HG02884 (cell line): ENCODE measurements at regions not wholly inside any gene's neighbourhood (a gene's known extent, or its start where the extent isn't known, plus 50 kb on each side); places are given as distances from the start of the nearest gene placed in this dataset.
"Not testable (repeated sequence)": the region's sequence is repeated elsewhere in the genome, so short reads cannot be mapped to it uniquely, and the experiment has no call there.

ENCODE experiments used
- ATAC-seq: cut with Tn5 transposase; IDR thresholded peaks from one replicate; pipeline ENCODE4 v1.9.1; 2021; ENCODE audit warnings: mild to moderate bottlenecking, moderate library complexity; ENCODE audit not compliant: unreplicated experiment

DNA sequence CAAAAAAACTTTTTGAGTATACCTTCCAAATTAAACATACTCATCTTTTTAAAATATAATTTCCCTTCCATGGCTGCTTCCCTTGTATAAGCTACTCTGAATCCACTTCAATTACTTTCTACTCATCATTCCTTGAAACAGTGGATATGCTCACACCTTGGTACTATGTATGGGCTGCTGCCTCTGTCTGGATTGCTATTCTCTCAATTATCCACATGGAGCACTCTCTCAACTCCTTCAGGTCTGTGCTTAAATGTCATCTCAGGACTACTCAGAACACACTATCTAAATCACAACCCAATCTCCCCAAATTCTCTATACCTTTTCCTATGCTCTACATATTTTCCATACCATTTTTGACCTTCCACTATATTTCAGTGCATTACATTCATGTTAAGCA, 898.9 kb upstream of the EPHA5 start:
- ATAC-seq: no peak

DNA sequence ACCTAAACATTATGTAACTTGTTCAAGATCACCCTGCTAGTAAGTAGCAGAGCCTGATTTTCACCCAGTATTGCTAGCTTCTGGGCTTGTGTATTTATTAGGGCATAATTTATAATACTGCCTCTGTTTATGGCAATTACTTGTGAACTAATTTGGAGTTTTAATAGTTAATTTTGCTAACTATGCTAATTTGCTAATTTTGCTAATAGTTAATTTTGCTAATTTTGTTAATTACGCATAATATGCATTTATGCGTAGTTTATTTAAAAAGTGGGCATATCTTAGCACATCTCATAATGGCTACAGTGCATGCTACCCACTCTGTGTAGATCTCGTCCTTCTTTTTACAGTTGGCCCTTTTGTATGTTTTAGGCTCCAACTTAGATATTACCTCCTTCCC, 898.1 kb upstream of the EPHA5 start:
- ATAC-seq: no peak

DNA sequence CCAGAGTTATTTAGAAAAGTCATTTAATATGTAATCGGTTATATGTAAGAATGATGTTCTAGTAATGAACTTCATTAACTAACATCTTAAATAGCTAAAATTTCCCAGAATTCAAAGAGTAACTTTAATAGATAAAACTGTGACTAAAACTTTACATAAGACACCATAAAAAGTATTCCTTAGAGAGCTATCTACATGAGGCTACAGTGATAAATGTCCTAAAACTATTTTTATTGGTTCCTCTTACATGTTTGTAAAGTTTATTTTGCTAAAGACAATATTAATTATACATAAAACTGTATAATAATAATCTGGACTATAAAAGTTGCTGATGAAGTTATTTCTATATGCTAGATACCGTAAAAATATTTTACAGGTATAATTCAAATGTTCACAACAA, 897.7 kb upstream of the EPHA5 start:
- ATAC-seq: no peak

DNA sequence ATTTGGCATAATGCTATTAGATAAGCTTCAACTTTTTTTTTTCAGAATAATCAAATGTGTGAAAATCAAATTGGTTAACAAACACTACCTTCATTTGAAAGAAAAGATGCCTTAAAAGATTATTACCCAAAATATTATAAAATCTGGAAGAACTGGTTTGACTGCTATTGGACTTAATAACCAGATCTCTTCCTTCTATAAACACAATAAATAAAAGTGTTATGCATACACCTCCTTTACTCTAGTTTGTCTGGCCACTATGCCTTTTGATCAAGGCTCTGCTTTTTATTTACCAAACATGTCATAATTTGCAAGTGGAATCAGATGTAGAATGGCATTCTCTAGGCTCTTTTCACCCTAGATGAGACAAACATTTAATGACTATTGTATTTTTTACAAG, 897.3 kb upstream of the EPHA5 start:
- ATAC-seq: no peak

DNA sequence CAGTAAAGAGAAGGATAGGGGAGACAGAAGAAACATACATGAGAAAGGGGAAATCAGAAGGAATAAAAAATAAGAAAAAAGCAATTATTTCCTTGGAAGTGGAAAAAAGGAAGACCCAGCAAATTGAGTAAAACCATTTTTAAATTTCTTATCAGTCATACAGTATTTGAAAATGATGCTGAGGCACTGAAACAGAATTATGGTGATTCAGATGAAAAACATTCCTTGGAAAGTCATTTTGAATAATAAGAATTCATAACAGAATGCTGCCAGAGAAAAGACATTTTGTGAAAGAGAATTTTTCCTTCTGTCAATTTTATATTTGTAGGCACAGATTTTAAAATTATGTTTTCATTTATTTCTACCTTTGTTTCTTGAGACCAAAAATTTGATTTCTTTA, 895.5 kb upstream of the EPHA5 start:
- ATAC-seq: no peak

DNA sequence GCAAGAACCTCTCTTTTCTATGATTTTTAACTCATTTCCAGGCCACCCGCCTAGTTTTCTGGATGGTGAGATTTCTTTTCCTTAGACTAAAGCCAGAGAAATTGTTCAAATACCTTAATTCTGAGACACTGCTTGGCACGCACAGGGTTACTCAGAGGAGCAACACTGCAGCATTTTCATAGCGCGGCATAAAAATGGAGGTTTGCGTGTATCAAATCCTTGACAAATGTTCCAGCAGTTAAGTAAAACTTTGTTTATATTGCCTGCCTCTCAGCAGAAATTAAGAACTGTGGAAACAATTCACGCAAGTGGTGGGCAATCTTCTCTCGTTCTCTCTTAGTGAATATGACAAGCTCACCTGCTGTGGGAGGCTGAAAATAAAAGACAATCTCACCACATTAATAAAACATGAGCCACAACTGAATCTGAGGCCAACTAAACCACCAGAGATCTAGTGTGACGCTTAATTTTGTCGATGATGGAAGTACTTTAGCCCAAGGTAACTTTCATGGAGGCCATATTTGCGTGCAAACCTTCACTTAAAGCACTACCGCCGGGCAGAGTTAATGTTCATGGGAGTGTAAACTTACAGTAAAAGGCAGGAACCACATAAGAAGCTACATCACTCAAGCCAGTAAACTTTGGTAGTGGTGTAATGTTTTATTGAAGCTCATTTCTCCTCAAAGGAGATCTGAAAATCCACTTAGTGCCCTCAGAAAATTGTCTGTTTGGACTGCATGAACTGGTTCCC, 894.8 kb upstream of the EPHA5 start:
- no peak for ATAC-seq

DNA sequence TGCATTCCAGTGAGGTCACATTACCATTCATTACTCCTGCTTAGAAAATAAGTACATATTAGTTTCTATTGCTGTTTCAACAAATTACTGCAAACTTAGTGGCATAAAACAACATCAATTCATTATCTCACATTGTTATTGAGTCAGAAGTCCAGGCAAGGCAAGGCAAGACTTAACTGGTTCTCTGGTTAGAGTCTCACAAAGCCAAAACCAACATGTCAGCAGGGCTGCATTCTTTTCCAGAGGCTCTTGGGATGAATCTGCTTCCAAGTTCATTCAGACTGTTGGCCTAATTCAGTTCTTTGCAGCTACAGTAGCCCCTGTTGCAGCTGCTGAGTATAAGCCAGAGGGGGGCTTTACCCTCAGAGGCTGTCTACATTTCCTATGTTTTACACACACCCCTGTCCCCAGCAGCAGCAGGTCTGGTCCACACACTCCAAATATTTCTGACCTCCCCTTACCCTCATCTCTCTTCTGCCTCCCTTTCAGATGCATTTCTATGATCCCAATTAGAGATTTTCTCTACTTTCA, 892.1 kb upstream of the EPHA5 start:
- no peak for ATAC-seq

DNA sequence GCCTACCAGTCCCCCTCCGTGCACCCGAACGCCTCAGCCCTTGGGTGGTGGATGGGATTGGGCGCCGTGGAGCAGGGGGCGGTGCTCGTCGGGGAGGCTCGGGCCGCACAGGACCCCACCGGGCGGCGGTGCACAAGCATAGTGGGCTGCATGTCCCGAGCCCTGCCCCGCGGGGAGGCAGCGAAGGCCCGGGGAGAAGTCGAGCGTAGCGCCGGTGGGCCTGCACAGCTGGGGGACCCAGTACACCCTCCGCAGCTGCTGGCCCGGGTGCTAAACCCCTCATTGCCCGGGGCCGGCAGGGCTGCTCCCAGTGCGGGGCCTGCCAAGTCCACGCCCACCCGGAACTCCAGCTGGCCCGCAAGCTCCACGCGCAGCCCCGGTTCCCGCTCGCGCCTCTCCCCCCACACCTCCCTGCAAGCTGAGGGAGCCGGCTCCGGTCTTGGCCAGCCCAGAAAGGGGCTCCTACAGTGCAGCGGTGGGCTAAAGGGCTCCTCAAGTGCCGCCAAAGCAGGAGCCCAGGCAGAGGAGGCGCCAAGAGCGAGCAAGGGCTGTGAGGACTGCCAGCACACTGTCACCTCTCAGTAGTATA, 891.3 kb upstream of the EPHA5 start:
- ATAC-seq: not testable (repeated sequence)

DNA sequence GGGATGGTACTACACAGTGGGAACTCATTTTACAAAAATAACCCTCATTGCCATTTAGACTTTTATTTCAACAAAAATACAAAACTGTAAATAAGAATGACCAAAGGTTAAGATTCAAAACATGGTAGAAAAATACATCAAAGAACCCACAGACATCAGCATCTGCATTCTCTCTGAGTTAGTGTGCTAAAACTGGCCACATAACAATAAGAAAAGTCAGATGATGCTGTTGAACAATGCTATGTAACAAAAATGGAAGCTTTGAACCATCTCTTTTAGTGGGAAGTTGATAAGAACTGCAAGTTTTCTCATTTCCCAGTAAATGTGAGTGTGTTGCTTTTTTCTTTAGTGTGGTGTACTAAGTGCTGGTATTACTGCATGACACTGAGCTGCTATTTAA, 888.4 kb upstream of the EPHA5 start:
- no peak for ATAC-seq

DNA sequence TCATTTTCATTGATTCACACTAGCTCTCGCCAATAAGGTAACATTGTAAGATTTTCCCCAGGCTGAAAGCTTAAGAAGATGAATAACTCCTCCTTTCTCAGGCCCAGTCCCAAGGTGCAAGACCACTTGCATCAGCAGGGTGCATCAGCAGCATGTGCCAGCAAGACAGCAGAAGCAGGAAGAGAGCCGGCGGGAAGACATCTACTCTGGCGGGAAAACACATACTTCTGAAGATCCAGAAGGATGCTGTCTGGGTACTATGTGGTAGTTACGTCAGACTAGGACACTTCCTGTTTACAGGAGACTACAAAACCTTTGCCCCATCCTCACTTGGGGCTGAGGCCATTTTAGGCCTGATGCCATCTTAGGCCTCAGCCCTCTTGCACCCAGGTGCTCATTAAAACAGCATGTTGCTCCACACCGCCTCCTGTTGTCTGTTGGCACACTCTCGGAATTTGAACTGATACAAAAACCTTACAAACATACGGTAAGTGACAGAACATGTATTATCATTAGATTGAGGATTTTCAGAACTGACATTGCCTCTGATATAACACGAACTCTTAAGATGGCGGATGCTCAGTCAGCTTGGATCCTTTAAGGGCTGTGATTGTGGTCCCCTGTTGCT, 886.5 kb upstream of the EPHA5 start:
- no peak for ATAC-seq

DNA sequence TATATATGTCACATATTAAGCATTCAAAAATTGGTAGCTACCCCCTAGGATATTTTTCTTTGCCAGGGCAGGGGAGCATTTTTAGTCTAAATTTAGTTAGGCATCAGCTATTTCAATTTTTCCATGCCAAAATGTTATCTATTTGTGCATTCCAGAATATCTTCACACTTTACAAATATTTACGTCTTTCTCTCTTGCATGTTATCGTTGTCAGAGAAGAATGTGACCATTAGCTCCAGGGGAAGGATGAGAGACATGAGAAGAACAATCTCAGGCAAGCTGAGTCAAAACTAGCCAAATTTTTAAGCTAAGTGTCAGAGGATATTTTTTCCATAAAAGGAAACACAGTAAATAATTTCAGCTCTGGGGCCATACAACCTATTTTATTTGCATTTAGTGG, 885.0 kb upstream of the EPHA5 start:
- ATAC-seq: no peak

DNA sequence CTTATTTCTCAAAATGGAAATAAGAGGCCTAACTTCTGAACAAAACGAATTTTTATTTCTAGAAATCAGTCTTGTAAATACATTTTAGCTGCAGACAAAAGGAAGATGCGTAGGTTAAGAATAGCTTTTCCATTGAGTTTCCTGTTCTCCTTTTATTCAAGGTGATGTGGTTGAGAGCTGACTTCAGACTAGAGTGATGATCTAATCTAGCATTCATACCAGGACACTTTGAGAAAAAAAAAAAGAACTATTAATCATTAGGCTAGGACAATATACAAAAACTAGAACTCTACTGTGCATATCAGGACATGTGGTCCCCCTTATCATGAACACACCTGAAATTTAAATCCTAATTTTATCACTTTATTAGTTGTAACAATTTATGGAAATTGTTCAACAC, 884.5 kb upstream of the EPHA5 start:
- ATAC-seq: no peak

DNA sequence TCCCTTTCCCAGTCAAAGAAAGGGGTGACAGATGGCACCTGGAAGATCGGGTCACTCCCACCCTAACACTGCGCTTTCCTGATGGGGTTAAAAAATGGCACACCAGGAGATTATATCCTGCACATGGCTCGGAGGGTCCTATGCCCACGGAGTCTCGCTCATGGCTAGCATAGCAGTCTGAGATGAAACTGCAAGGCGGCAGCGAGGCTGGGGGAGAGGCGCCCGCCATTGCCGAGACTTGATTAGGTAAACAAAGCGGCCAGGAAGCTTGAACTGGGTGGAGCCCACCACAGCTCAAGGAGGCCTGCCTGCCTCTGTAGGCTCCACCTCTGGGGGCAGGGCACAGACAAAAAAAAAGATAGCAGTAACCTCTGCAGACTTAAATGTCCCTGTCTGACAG, 875.0 kb upstream of the EPHA5 start:
- ATAC-seq: not testable (repeated sequence)

DNA sequence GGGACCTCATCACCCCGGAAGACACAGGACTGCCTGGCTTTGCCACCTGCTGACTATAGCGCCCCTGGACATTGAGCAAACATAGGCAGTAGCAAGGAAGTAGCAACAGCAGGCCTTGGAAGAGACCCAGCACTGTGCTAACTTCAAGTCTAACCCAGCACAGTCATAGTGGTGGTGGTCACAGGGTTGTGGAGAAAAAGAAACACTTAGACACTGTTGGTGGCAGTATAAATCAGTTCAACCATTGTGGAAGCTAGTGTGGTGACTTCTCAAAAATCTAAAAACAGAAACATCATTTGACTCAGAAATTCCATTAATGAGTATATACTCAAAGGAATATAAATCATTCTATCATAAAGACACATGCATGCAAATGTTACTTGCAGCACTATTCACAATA, 874.0 kb upstream of the EPHA5 start:
- no peak for ATAC-seq

DNA sequence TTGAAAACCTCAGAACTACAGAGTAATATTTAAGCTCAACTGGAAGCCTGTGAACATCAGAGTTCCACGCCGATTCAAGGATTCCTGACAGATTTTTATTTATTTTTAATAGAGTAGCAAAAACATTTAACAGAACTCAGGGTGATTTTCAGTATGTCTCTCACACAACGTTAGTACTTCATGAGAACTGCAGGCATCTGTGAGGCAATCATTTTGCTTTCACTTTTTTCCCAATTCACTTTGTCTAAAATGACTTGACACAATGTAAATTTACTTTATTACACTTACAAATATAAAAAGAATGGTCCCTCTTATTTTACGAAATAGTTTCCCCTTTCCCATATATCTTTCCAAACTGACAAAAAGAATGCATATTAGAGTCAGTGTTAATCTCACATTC, 869.5 kb upstream of the EPHA5 start:
- ATAC-seq: no peak

DNA sequence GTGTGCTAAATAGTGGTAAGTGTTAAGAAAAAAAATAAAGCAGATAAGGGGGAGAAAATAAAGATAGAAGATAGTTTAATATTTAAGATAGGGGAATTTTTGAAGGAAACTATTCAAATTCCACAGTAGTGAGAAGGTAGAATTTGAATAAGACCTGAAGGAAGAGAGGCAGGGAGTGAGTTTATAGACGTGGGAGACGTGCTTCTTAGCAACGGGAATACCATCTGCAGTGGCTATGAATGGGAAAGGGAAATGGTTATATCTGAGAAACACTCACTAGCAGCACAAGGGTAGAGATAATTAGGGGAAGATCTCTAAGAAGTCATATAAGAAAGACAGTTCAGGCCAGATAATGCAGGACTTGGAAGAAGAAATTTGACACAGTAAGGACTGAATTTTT, 854.5 kb upstream of the EPHA5 start:
- no peak for ATAC-seq

DNA sequence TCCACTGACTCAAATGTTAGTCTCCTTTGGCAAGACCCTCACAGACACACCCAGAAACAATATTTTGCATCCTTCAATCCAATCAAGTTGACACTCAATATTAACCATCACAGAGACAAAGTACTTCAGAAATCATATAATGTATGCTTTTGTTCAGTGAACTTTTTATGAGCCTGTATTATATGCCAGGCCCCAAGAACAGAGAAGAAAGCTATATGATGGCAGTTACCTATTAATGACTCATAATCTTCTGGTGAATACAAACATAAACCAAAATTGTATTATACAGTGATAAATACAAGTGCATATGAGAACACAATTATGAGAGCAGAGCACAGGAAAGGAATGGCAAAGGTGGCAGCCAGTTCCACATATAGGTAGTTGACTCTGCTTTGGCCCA, 852.0 kb upstream of the EPHA5 start:
- ATAC-seq: no peak

DNA sequence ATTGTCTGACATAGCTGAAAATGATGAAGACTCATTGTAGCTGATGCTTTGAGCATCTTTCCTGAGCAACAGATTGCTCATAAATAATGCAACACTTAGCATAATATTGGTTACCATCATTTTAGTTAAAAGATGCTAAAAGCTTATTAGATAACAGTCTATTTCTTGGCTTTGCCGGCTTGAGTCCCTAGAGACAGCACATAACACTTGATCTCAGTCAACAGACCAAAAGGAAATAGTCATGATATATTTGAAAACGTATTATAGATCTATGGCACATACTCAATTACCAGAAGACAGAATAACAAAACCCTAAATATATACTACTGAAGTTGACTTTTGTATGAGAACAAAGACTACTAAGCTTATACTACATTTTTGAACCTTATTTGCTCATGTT, 846.7 kb upstream of the EPHA5 start:
- no peak for ATAC-seq

DNA sequence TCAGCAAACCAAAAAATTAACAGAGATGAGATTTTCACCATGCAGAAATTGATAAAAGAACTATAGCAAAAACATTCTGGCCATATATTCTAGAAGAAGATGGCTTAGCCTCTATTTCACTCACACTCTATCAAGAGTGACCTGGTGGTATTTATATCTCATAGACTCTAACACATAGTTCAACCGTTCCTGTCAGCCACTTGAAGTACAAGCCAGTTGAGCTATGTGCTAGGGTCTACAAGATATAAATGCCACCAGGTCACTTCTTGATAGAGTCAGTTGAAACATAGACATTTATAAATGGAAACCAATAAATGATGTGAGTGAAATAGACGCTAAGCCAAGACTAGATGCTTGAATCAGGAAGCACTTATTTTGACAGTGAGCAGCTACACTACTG, 836.7 kb upstream of the EPHA5 start:
- ATAC-seq: no peak

DNA sequence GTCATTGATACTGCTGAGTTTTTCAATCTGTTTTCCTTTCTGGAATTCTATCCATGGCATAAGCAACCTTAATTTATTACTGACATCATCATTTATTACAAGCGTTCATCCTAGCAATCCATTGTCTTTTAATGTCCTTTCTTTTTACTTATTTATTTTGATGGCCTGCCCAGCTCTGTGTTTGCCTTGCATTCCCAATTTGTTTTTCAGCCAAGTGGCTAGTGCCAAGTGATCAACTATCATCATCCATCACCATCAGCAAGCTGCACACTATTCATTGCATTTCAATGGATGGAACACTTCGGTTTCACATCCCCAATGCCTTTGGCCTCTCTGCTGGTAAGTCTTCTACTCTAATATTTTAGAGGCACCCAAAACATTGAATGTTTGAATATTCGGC, 831.7 kb upstream of the EPHA5 start:
- no peak for ATAC-seq

DNA sequence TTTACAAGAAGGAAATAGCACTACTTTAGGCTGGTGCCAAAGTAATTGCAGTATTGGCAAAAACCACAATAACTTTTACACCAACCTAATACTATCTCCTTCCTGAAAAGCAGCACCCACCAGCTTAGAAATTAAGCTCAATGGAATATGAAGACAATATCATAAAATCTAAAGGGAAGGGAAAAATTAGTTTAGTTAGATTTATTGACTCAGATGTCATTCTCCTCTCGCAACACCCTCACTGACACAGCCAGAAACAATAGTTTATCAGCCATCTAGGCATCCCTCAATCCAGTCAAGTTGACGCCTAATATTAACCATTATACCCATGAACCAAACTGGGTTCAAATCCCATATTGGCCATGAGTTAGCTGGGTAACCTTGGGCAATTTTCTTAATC, 820.4 kb upstream of the EPHA5 start:
- no peak for ATAC-seq

DNA sequence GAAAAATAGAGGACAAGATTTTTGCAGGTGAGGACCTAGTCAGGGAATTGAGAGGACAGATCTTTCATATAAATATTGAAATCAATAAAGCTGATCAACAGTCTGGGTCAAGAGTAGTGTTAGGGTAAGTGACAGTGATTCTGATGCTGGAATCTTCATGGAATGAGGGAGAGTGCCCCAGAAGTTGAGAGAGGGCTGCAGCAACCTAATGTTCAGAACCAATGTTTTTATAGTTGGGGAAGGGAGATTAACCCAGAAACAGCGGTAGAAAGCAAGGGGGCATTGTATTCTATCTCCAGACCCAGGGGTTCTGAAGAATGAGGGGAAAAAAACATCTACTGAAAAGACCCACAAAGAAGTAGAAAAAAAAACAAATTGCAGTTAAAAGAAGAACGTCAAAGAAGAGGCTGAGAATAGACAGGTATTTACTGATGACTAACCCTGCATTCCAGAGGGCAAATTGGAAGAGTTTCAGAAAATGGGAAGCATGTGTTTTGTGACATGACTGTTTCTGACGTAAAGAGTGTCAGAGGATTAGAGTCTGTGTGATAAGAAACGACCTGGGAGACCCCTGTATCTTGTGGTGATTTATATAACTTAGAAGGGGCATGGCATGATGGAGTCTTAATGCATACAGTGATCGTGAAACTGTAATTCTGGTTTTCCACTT, 819.6 kb upstream of the EPHA5 start:
- ATAC-seq: no peak
